Liver (tissue), 3 donors: ENCODE measurements at regions not wholly inside any gene's neighbourhood (a gene's known extent, or its start where the extent isn't known, plus 50 kb on each side); places are given as distances from the start of the nearest gene placed in this dataset.

ENCODE experiments used
- EGR1 ChIP-seq, 2 donors: IDR thresholded peaks; 2 replicates each; pipeline ENCODE4 v1.6.1; 2016 to 2018; ENCODE audit warnings: antibody characterized with exemption in 2 of 2, low read depth in 2 of 2
- FOXA2 ChIP-seq: IDR thresholded peaks from 2 replicates; pipeline ENCODE4 v1.6.1; 2016; ENCODE audit warnings: antibody characterized with exemption
- GABPA ChIP-seq, 2 donors: IDR thresholded peaks in 1 of 2; conservative IDR thresholded peaks in 1 of 2; 2 replicates each; pipeline ENCODE4 v1.6.1; 2016; ENCODE audit warnings: antibody characterized with exemption in 2 of 2, mild to moderate bottlenecking in 1 of 2, moderate library complexity in 1 of 2
- RAD21 ChIP-seq, 2 donors: IDR thresholded peaks; 2 replicates each; pipeline ENCODE4 v1.6.1; 2016; ENCODE audit warnings: antibody characterized with exemption in 2 of 2, mild to moderate bottlenecking in 2 of 2
- RXRA ChIP-seq, 2 donors: IDR thresholded peaks; 2 replicates each; pipeline ENCODE4 v1.6.1; 2017 to 2018; ENCODE audit warnings: antibody characterized with exemption in 2 of 2, mild to moderate bottlenecking in 1 of 2
- SP1 ChIP-seq: IDR thresholded peaks from 2 replicates; pipeline ENCODE4 v1.6.1; 2018; ENCODE audit warnings: antibody characterized with exemption, mild to moderate bottlenecking
- TAF1 ChIP-seq: conservative IDR thresholded peaks from 2 replicates; pipeline ENCODE4 v1.6.1; 2016; ENCODE audit warnings: antibody characterized with exemption, mild to moderate bottlenecking
- TF ChIP-seq, protein P1 (sequence below): fragments of 150-350 bp; IDR thresholded peaks from 2 replicates; pipeline ENCODE4 v1.5.1; 2017; ENCODE audit warnings: improper control_type of control experiment, low read depth, low read length; ENCODE audit not compliant: missing input control
- TF ChIP-seq, protein P2 (sequence below): IDR thresholded peaks from 2 replicates; pipeline ENCODE4 v1.6.1; 2016; ENCODE audit warnings: antibody characterized with exemption, mild to moderate bottlenecking
- donor health status: healthy.
- donor health status: healthy.

DNA sequence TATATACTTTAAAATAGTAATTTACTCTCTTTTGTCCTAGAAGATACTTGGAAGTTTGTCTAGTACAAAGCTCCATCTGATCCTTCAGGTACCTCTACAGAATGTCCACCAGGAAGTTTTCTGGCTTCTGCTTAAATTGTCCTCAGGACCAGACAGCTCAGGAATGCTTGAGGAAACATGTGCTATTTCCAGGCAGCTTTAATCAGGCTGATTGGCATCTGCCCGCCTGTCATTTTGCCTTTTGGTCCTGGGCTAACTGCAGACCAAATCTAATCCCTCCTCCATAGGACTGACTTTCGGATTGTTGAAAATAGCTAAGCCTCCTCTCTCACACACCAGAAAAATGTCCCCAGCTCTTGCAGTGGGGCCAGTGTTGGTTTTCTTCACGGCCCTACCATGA lies 113.4 kb upstream of the RGMA start:
- TF ChIP-seq, protein P1, sequence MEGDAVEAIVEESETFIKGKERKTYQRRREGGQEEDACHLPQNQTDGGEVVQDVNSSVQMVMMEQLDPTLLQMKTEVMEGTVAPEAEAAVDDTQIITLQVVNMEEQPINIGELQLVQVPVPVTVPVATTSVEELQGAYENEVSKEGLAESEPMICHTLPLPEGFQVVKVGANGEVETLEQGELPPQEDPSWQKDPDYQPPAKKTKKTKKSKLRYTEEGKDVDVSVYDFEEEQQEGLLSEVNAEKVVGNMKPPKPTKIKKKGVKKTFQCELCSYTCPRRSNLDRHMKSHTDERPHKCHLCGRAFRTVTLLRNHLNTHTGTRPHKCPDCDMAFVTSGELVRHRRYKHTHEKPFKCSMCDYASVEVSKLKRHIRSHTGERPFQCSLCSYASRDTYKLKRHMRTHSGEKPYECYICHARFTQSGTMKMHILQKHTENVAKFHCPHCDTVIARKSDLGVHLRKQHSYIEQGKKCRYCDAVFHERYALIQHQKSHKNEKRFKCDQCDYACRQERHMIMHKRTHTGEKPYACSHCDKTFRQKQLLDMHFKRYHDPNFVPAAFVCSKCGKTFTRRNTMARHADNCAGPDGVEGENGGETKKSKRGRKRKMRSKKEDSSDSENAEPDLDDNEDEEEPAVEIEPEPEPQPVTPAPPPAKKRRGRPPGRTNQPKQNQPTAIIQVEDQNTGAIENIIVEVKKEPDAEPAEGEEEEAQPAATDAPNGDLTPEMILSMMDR: no peak
- TF ChIP-seq EGR1 (IDR thresholded peaks at IDR 0.05; ENCODE audit: low read depth in 2 of 2) (no peak), TAF1 (no peak), FOXA2 (no peak), RXRA (IDR thresholded peaks at IDR 0.05) (no peak), SP1 (no peak), GABPA (IDR thresholded peaks at IDR 0.05 in 1 of 2, conservative IDR thresholded peaks at IDR 0.05 in 1 of 2) (no peak), RAD21 (IDR thresholded peaks at IDR 0.05) (no peak)
- TF ChIP-seq, protein P2, sequence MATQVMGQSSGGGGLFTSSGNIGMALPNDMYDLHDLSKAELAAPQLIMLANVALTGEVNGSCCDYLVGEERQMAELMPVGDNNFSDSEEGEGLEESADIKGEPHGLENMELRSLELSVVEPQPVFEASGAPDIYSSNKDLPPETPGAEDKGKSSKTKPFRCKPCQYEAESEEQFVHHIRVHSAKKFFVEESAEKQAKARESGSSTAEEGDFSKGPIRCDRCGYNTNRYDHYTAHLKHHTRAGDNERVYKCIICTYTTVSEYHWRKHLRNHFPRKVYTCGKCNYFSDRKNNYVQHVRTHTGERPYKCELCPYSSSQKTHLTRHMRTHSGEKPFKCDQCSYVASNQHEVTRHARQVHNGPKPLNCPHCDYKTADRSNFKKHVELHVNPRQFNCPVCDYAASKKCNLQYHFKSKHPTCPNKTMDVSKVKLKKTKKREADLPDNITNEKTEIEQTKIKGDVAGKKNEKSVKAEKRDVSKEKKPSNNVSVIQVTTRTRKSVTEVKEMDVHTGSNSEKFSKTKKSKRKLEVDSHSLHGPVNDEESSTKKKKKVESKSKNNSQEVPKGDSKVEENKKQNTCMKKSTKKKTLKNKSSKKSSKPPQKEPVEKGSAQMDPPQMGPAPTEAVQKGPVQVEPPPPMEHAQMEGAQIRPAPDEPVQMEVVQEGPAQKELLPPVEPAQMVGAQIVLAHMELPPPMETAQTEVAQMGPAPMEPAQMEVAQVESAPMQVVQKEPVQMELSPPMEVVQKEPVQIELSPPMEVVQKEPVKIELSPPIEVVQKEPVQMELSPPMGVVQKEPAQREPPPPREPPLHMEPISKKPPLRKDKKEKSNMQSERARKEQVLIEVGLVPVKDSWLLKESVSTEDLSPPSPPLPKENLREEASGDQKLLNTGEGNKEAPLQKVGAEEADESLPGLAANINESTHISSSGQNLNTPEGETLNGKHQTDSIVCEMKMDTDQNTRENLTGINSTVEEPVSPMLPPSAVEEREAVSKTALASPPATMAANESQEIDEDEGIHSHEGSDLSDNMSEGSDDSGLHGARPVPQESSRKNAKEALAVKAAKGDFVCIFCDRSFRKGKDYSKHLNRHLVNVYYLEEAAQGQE: no peak
